ENCODE measurements at regions not wholly inside any gene's neighbourhood (a gene's known extent, or its start where the extent isn't known, plus 50 kb on each side); places are given as distances from the start of the nearest gene placed in this dataset.

- intact Hi-C loops (cut with DNase I) = no loop called here
Observed at GRCh38 chr17:72250206-72250605, 129.4 kb downstream of the SOX9 start.

GRCh38 chr17:72253597-72253996 is 132.8 kb downstream of the SOX9 start:
- H3K4me3 ChIP-seq = no peak overlapping the region
- TF ChIP-seq CTCF (IDR thresholded peaks at IDR 0.05) = no peak
- TF ChIP-seq POLR2A (IDR thresholded peaks at IDR 0.05) = no peak
- no peak for TF ChIP-seq EP300 (IDR thresholded peaks at IDR 0.05)

More at GRCh38 chr17:72250206-72250605, 129.4 kb downstream of the SOX9 start:
- 48 to 74% (median 63%) methylated on average over 1 of the region's 1 CpG for WGBS, 3 donors
- DNase-seq = no peak
- TF ChIP-seq CTCF (IDR thresholded peaks at IDR 0.05) (no peak), POLR2A (IDR thresholded peaks at IDR 0.05) (no peak), EP300 (IDR thresholded peaks at IDR 0.05) (no peak)
- H3K4me1 ChIP-seq (ENCODE audit: insufficient read depth) = no peaks in the 10 kb centered on the region
- H3K9me3 ChIP-seq = peaks cover 0 to 3% of the 10 kb centered on the region in 2 donors
- no peak overlapping the region for H3K27ac ChIP-seq
- H3K36me3 ChIP-seq = no peaks in the 10 kb centered on the region
- H3K4me3 ChIP-seq = no peak overlapping the region
- H3K27me3 ChIP-seq = no peaks in the 10 kb centered on the region

GRCh38 chr17:72254808-72255449 is 134.1 kb downstream of the SOX9 start:
- H3K27ac ChIP-seq = no peak overlapping the region
- DNase-seq = no peak
- H3K27me3 ChIP-seq = no peaks in the 10 kb centered on the region
- no peak overlapping the region for H3K4me3 ChIP-seq
- no peaks in the 10 kb centered on the region for H3K9me3 ChIP-seq
- no peaks in the 10 kb centered on the region for H3K4me1 ChIP-seq (ENCODE audit: insufficient read depth)
- intact Hi-C loops (cut with DNase I) = no loop called here
- TF ChIP-seq CTCF (IDR thresholded peaks at IDR 0.05) (no peak), EP300 (IDR thresholded peaks at IDR 0.05) (no peak)
- no peaks in the 10 kb centered on the region for H3K36me3 ChIP-seq
- 88 to 93% (median 89%) methylated on average over 4 of the region's 4 CpGs for WGBS, 3 donors

More at GRCh38 chr17:72253597-72253996, 132.8 kb downstream of the SOX9 start:
- DNase-seq = no peak
- WGBS, 3 donors = 37 to 52% (median 39%) methylated on average over 3 of the region's 3 CpGs
- Histone ChIP-seq H3K27me3 (no peaks in the 10 kb centered on the region), H3K36me3 (no peaks in the 10 kb centered on the region), H3K27ac (no peak overlapping the region), H3K4me1 (ENCODE audit: insufficient read depth) (no peaks in the 10 kb centered on the region), H3K9me3 (no peaks in the 10 kb centered on the region)
- intact Hi-C loops (cut with DNase I) = no loop called here

GRCh38 chr17:72255481-72255880 is 134.7 kb downstream of the SOX9 start:
- no peaks in the 10 kb centered on the region for H3K27me3 ChIP-seq
- H3K4me1 ChIP-seq (ENCODE audit: insufficient read depth) = no peaks in the 10 kb centered on the region
- H3K4me3 ChIP-seq = no peak overlapping the region
- DNase-seq = no peak
- no peak overlapping the region for H3K27ac ChIP-seq
- intact Hi-C loops (cut with DNase I) = no loop called here
- H3K9me3 ChIP-seq = no peaks in the 10 kb centered on the region
- 80 to 92% (median 86%) methylated on average over 3 of the region's 3 CpGs for WGBS, 3 donors
- TF ChIP-seq CTCF (IDR thresholded peaks at IDR 0.05) (no peak), EP300 (IDR thresholded peaks at IDR 0.05) (no peak)
- H3K36me3 ChIP-seq = no peaks in the 10 kb centered on the region

Measured in ovary (tissue), 7 donors.